PC-9 (cell line): ENCODE measurements at regions not wholly inside any gene's neighbourhood (a gene's known extent, or its start where the extent isn't known, plus 50 kb on each side); places are given as distances from the start of the nearest gene placed in this dataset.

Experiments used
- BruUV-seq: library from RNA; stranded (reverse); fragments of 400-500 nt; replicated peaks from 2 replicates; lab custom pipeline; 2021; lab: Mats Ljungman, UMichigan
- CTCF ChIA-PET: fragments of 300-600 bp; sonication (Branson Sonifier 250); formaldehyde crosslinking; loops from one replicate; lab custom pipeline; 2022; ENCODE audit warnings: antibody characterized with exemption; lab: Charles Lee
- POLR2A ChIA-PET: fragments of 300-600 bp; sonication (Branson Sonifier 250); formaldehyde crosslinking; loops from one replicate; lab custom pipeline; 2022; ENCODE audit warnings: antibody characterized with exemption; ENCODE audit not compliant: unreplicated experiment; lab: Charles Lee
- DNase-seq, 2 experiments: peaks; one replicate each; pipeline versions ENCODE4 v3.0.0 to v3.0.0-alpha.2; 2015 to 2022; ENCODE audit warnings: mixed read lengths in 1 of 2
- H2AFZ ChIP-seq: fragments of 200-600 bp; sonication (generic); 2 replicates; pipeline ENCODE4 v1.8.1; 2017; ENCODE audit warnings: antibody characterized with exemption
- H3F3A ChIP-seq: fragments of 200-600 bp; sonication (generic); 2 replicates; pipeline ENCODE4 v1.8.1; 2017; ENCODE audit warnings: antibody characterized with exemption, mild to moderate bottlenecking, low read depth; ENCODE audit not compliant: insufficient read depth
- H3K27ac ChIP-seq: fragments of 200-600 bp; sonication (generic); 2 replicates; pipeline ENCODE4 v1.6.1; 2016; ENCODE audit warnings: mixed run types
- H3K27me3 ChIP-seq: fragments of 200-600 bp; sonication (generic); 2 replicates; pipeline ENCODE4 v1.6.1; 2016; ENCODE audit warnings: low read depth, mixed run types; ENCODE audit not compliant: insufficient read depth
- H3K36me3 ChIP-seq: fragments of 200-600 bp; sonication (generic); 2 replicates; pipeline ENCODE4 v1.6.1; 2016; ENCODE audit warnings: low read depth, mixed run types
- H3K4me1 ChIP-seq: fragments of 200-600 bp; sonication (generic); replicated peaks from 2 replicates; pipeline ENCODE4 v1.6.1; 2016; ENCODE audit warnings: mixed run types; ENCODE audit not compliant: insufficient read depth
- H3K4me2 ChIP-seq: fragments of 200-600 bp; sonication (generic); 2 replicates; pipeline ENCODE4 v1.6.1; 2017; ENCODE audit warnings: mixed run types
- H3K4me3 ChIP-seq: fragments of 200-600 bp; sonication (generic); 2 replicates; pipeline ENCODE4 v1.6.1; 2016; ENCODE audit warnings: mixed run types
- H3K79me2 ChIP-seq: fragments of 200-600 bp; sonication (generic); 2 replicates; pipeline ENCODE4 v1.6.1; 2017; ENCODE audit warnings: low read depth, mixed run types
- H3K9me2 ChIP-seq: fragments of 200-600 bp; sonication (generic); 2 replicates; pipeline ENCODE4 v1.8.1; 2017; ENCODE audit warnings: mild to moderate bottlenecking; ENCODE audit not compliant: insufficient read depth
- H3K9me3 ChIP-seq: fragments of 200-600 bp; sonication (generic); 2 replicates; pipeline ENCODE4 v1.8.1; 2016; ENCODE audit warnings: low read depth; ENCODE audit not compliant: insufficient read depth
- H4K20me1 ChIP-seq: fragments of 200-600 bp; sonication (generic); 2 replicates; pipeline ENCODE4 v1.8.1; 2017; ENCODE audit not compliant: insufficient read depth
- CTCF ChIP-seq: fragments of 200-600 bp; sonication (generic); conservative IDR thresholded peaks from 2 replicates; pipeline ENCODE4 v1.6.1; 2017; ENCODE audit warnings: mixed run types, antibody characterized with exemption, mild to moderate bottlenecking, moderate library complexity
- EZH2 ChIP-seq: fragments of 200-600 bp; sonication (generic); IDR thresholded peaks from 2 replicates; pipeline ENCODE4 v1.8.0; 2017; ENCODE audit warnings: antibody characterized with exemption, low read depth
- intact Hi-C: fragments of 100-400 bp; cut with micrococcal nuclease; formaldehyde crosslinking; loops from one replicate; pipeline ENCODE4 v1.10.0; 2022; ENCODE audit not compliant: unreplicated experiment

GRCh38 chr22:49460592-49461281 lies 366.9 kb downstream of the BRD1 start:
- ChIA-PET CTCF (no interaction called here), POLR2A (no interaction called here)
- peaks cover 99% of the 10 kb centered on the region for H3K27me3 ChIP-seq
- H3K9me3 ChIP-seq, result no peaks in the 10 kb centered on the region
- H3K4me2 ChIP-seq, result no peak overlapping the region
- no peaks in the 10 kb centered on the region for H3F3A ChIP-seq
- H2AFZ ChIP-seq, result no peak overlapping the region
- intact Hi-C loops, result no loop called here
- TF ChIP-seq EZH2, result no peak
- no peak for TF ChIP-seq CTCF
- H3K79me2 ChIP-seq, result no peaks in the 10 kb centered on the region
- BruUV-seq, result no TSS peak
- no peak overlapping the region for H3K4me3 ChIP-seq
- DNase-seq, result no peak
- no peak overlapping the region for H3K27ac ChIP-seq
- no peaks in the 10 kb centered on the region for H3K36me3 ChIP-seq
- H4K20me1 ChIP-seq, result no peaks in the 10 kb centered on the region; the same call in 1 of the 2 replicates
- no peaks in the 10 kb centered on the region for H3K9me2 ChIP-seq
- no peaks in the 10 kb centered on the region for H3K4me1 ChIP-seq

GRCh38 chr22:49460091-49460490 lies 367.6 kb downstream of the BRD1 start:
- Histone ChIP-seq H3K4me1 (no peaks in the 10 kb centered on the region), H3F3A (no peaks in the 10 kb centered on the region), H3K79me2 (no peaks in the 10 kb centered on the region), H3K27ac (no peak overlapping the region), H3K9me3 (no peaks in the 10 kb centered on the region), H3K4me2 (no peak overlapping the region), H3K36me3 (no peaks in the 10 kb centered on the region), H2AFZ (no peak overlapping the region), H4K20me1 (no peaks in the 10 kb centered on the region; the same call in 1 of the 2 replicates), H3K4me3 (no peak overlapping the region), H3K27me3 (peaks cover 100% of the 10 kb centered on the region), H3K9me2 (no peaks in the 10 kb centered on the region)
- ChIA-PET CTCF (no interaction called here), POLR2A (no interaction called here)
- intact Hi-C loops, result no loop called here
- TF ChIP-seq EZH2 (no peak), CTCF (no peak)
- no peak for DNase-seq
- no TSS peak for BruUV-seq

- Histone ChIP-seq H3K79me2 (no peaks in the 10 kb centered on the region), H4K20me1 (no peaks in the 10 kb centered on the region), H3K27ac (no peak overlapping the region), H3K27me3 (peaks cover 100% of the 10 kb centered on the region), H3K4me3 (no peak overlapping the region), H3K9me3 (no peaks in the 10 kb centered on the region), H3K9me2 (no peaks in the 10 kb centered on the region), H3K36me3 (no peaks in the 10 kb centered on the region), H3K4me2 (no peak overlapping the region), H2AFZ (no peak overlapping the region), H3F3A (no peaks in the 10 kb centered on the region), H3K4me1 (no peaks in the 10 kb centered on the region)
- no peak for TF ChIP-seq CTCF
- TF ChIP-seq EZH2, result no peak
- intact Hi-C loops, result no loop called here
- ChIA-PET CTCF (no interaction called here), POLR2A (no interaction called here)
- no peak for DNase-seq
- no TSS peak for BruUV-seq
These were observed 369.0 kb downstream of the BRD1 start for GRCh38 chr22:49458708-49459099.
